Cardiac fibroblast (primary cell): ENCODE measurements at regions not wholly inside any gene's neighbourhood (a gene's known extent, or its start where the extent isn't known, plus 50 kb on each side); places are given as distances from the start of the nearest gene placed in this dataset.

ENCODE experiments used
- DNase-seq, 2 donors: peaks; one replicate each; pipeline versions ENCODE4 v3.0.0 to v3.0.0-alpha.2; 2010; ENCODE audit warnings: low read depth in 2 of 2
- H3K4me3 ChIP-seq, 2 donors: replicated peaks in 1 of 2; 1 replicate in 1 of 2; 2 replicates in 1 of 2; pipeline ENCODE4 v1.5.1; 2011; ENCODE audit warnings: low read depth in 2 of 2, low read length in 2 of 2, mild to moderate bottlenecking in 2 of 2, moderate library complexity in 1 of 2
- CTCF ChIP-seq: IDR thresholded peaks from one replicate; pipeline ENCODE4 v1.5.1; 2011; ENCODE audit warnings: low read depth, mild to moderate bottlenecking, low read length, inconsistent platforms

GRCh38 chr7:131112431-131112830 is 215.2 kb upstream of the MKLN1 start:
- no peak overlapping the region for H3K4me3 ChIP-seq
- DNase-seq, result no peak
- TF ChIP-seq CTCF, result no peak

- no peak for TF ChIP-seq CTCF
- no peak overlapping the region for H3K4me3 ChIP-seq
- no peak for DNase-seq
Measured at GRCh38 chr7:131115340-131115739, 212.3 kb upstream of the MKLN1 start.

GRCh38 chr7:131117439-131117838 is 210.2 kb upstream of the MKLN1 start:
- DNase-seq, result no peak
- no peak overlapping the region for H3K4me3 ChIP-seq
- no peak for TF ChIP-seq CTCF

- no peak for DNase-seq
- TF ChIP-seq CTCF, result no peak
- no peak overlapping the region for H3K4me3 ChIP-seq
Measured at GRCh38 chr7:131119381-131119780, 208.3 kb upstream of the MKLN1 start.

GRCh38 chr7:131122394-131122793 is 205.3 kb upstream of the MKLN1 start:
- no peak overlapping the region for H3K4me3 ChIP-seq
- TF ChIP-seq CTCF, result no peak
- DNase-seq, result no peak

- no peak for TF ChIP-seq CTCF
- DNase-seq, result no peak
- no peak overlapping the region for H3K4me3 ChIP-seq
Measured at GRCh38 chr7:131124001-131124629, 203.6 kb upstream of the MKLN1 start.

- TF ChIP-seq CTCF, result no peak
- no peak for DNase-seq
- H3K4me3 ChIP-seq, result no peak overlapping the region
Measured at GRCh38 chr7:131124867-131125266, 202.8 kb upstream of the MKLN1 start.
